Central memory CD8-positive, alpha-beta T cell (primary cell): ENCODE measurements at regions not wholly inside any gene's neighbourhood (a gene's known extent, or its start where the extent isn't known, plus 50 kb on each side); places are given as distances from the start of the nearest gene placed in this dataset.
"Not testable (repeated sequence)": the region's sequence is repeated elsewhere in the genome, so short reads cannot be mapped to it uniquely, and the experiment has no call there.

Experiments used
- ATAC-seq: fragments of 150-1000 bp; cut with Tn5 transposase; replicated peaks from 2 replicates; pipeline ENCODE4 v1.10.0; 2022; ENCODE audit warnings: mild to moderate bottlenecking, moderate FRiP score, moderate number of reproducible peaks; ENCODE audit not compliant: poor library complexity, severe bottlenecking; ENCODE audit errors: extremely low read depth
- DNase-seq, 2 donors: peaks; one replicate each; pipeline ENCODE4 v3.0.0; 2021; ENCODE audit warnings: low spot score in 2 of 2
- H3K27ac Mint-ChIP-seq: one replicate; pipeline ENCODE4 v1.8.0; 2022; ENCODE audit warnings: low read depth, mild to moderate bottlenecking, moderate library complexity, mixed read lengths
- H3K27me3 Mint-ChIP-seq: one replicate; pipeline ENCODE4 v1.8.0; 2022; ENCODE audit warnings: mixed read lengths
- H3K36me3 Mint-ChIP-seq: one replicate; pipeline ENCODE4 v1.8.0; 2022; ENCODE audit warnings: mild to moderate bottlenecking, moderate library complexity, mixed read lengths; ENCODE audit not compliant: insufficient read depth
- H3K4me1 Mint-ChIP-seq: one replicate; pipeline ENCODE4 v1.8.0; 2022; ENCODE audit warnings: mixed read lengths
- H3K4me3 Mint-ChIP-seq: one replicate; pipeline ENCODE4 v1.8.0; 2022; ENCODE audit warnings: mild to moderate bottlenecking, moderate library complexity, mixed read lengths
- H3K9me3 Mint-ChIP-seq: one replicate; pipeline ENCODE4 v1.8.0; 2022; ENCODE audit warnings: mixed read lengths

DNA sequence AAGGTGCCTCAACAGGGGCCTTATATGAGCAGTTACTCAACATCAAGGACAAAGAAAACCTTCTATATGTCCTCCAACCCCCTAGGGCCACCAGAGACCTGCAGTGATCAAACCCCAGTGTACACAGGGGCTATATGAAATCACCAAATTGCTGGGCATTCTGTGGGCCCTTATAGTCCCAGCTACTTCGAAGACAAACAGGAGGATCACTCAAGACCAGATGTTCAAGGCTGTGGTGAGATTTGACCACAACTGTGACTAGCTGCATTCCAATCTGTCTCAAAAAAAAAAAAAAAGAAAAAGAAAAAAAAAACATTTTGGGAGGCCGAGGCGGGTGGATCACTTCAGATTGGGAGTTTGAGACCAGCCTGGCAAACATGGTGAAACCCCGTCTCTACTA lies 51.0 kb upstream of the PRB2 start:
- DNase-seq (no peak), ATAC-seq (no peak)
- Mint-ChIP-seq H3K4me3 (no peak overlapping the region), H3K4me1 (no peaks in the 10 kb centered on the region), H3K36me3 (no peaks in the 10 kb centered on the region), H3K9me3 (no peaks in the 10 kb centered on the region), H3K27ac (no peak overlapping the region), H3K27me3 (peaks cover 44% of the 10 kb centered on the region)

DNA sequence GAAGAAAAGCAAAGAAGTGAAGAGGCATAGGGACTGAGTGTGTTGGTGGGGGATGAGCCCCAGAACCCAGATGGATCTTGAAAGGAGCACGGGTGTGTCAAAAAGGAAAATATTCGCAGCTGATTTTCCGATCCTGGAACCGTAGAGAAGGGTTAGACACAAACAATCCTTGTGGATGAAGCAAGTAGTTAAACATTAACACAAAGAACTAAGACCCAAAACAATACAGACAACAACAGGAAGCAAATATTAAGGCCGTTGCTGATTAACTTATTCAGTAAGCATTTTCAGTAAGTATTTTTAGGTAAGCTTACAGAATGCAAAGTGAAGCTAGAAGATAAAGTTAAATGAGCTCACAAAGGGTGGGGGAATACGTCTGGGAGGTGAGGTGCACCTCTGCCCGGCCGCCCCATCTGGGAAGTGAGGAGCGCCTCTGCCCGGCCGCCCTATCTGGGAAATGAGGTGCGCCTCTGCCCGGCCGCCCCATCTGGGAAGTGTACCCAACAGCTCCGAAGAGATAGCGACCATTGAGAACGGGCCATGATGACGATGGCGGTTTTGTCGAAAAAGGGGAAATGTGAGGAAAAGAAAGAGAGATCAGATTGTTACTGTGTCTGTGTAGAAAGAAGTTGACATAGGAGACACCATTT lies 62.8 kb upstream of the PRB2 start:
- H3K4me1 Mint-ChIP-seq, result no peaks in the 10 kb centered on the region
- no peaks in the 10 kb centered on the region for H3K36me3 Mint-ChIP-seq
- DNase-seq (no peak), ATAC-seq (no peak)
- H3K27ac Mint-ChIP-seq, result no peak overlapping the region
- H3K4me3 Mint-ChIP-seq, result no peak overlapping the region
- no peaks in the 10 kb centered on the region for H3K9me3 Mint-ChIP-seq
- H3K27me3 Mint-ChIP-seq, result peaks cover 34% of the 10 kb centered on the region

DNA sequence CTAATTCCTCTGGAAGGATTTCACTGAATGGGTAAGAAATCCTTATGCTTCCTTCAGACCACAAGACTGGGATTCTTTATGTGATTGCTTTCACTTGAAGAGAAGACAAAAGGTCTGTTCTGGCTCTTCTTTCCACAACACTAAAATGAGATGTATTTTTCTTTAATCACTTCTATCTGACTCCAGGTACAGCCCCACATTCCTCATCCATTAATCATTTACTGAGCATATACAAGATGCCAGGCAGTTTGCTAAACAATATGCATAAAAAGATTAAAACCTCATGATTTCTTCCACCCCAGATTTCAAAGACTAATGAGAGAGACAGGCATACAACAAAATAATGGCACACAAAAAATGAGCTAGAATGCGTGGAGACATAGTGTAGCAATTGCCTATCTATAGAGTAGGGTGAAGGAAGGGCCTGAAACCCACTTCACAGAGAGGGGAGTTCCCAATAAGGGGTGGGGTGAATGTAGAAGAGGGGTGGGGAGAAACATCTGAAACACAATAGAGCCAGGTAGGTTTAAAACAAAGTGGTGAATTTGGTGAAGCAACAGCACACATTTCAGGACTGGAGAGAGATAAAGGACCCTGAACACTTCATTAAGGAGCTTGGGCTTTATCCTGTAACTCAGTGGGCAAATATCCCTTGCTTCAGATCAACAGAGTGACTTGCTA lies 65.1 kb upstream of the PRB2 start:
- Mint-ChIP-seq H3K4me1 (no peaks in the 10 kb centered on the region), H3K9me3 (no peaks in the 10 kb centered on the region), H3K4me3 (no peak overlapping the region), H3K36me3 (no peaks in the 10 kb centered on the region), H3K27me3 (peaks cover 24% of the 10 kb centered on the region), H3K27ac (no peak overlapping the region)
- DNase-seq (no peak), ATAC-seq (no peak)

DNA sequence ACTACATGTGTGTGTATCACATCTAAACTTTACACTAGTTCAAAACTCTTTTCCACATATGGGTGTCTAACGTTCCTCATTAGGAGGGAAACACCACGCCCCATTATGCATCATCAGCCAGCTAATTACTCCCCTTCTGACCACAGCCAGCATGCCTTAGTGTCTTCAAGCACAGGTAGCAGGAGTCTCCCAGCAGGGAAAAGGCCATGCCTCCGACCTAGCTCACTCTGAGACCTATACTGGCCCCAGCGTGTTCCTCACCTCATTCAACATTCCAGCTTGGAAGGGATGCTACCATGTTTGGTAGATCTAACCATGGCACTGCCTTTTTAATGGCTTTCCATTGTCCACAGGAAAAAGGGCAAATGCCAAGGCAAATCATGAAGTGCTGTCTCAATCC lies 66.1 kb upstream of the PRB2 start:
- DNase-seq (no peak), ATAC-seq (no peak)
- Mint-ChIP-seq H3K27ac (no peak overlapping the region), H3K4me3 (no peak overlapping the region), H3K9me3 (no peaks in the 10 kb centered on the region), H3K36me3 (no peaks in the 10 kb centered on the region), H3K27me3 (peaks cover 24% of the 10 kb centered on the region), H3K4me1 (no peaks in the 10 kb centered on the region)

DNA sequence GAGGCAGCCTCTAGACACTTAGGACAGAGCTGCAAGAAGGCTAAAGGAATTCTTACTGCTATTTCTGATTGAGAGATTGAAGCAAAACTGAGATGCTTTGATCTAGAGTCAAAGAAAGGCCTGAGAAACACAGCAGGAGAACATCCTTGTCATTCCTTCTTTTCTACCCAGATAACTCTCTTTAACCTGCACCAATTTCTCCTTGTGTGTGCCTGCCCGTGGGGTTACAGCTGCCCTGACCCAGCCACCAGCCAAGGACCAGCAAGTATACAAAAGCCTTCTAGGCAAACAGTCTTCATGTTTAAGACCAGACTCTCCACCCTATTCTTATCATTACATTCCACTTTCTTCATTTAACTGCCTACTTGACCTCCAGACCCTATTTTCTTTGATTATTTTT lies 81.7 kb upstream of the PRB2 start:
- no peaks in the 10 kb centered on the region for H3K9me3 Mint-ChIP-seq
- no peak overlapping the region for H3K4me3 Mint-ChIP-seq
- H3K4me1 Mint-ChIP-seq, result no peaks in the 10 kb centered on the region
- H3K27ac Mint-ChIP-seq, result no peak overlapping the region
- DNase-seq, result no peak
- ATAC-seq, result no peak
- peaks cover 3% of the 10 kb centered on the region for H3K36me3 Mint-ChIP-seq
- H3K27me3 Mint-ChIP-seq, result peaks cover 39% of the 10 kb centered on the region

DNA sequence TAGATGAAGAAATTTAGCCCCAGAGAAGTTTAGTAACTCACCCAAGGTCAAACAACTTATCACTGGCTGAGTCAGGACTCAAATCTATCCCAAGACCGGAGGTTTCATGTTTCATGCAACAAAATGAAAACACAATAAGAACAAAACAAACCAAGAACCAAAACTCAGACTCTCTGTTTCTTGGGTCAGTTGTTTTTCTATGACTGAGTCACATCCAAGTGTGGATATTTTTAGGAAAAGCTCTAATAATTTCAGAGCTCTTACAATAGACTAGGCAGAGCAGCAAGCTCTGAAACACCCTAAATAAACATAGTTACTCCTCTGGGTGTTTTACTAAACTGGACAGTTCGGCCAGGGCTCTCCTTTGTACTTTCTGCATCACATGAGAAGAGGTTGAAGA lies 87.6 kb upstream of the PRB2 start:
- Mint-ChIP-seq H3K4me1 (peaks cover 6% of the 10 kb centered on the region), H3K36me3 (peaks cover 3% of the 10 kb centered on the region), H3K27me3 (peaks cover 63% of the 10 kb centered on the region), H3K9me3 (no peaks in the 10 kb centered on the region), H3K27ac (no peak overlapping the region), H3K4me3 (no peak overlapping the region)
- DNase-seq (no peak), ATAC-seq (no peak)

DNA sequence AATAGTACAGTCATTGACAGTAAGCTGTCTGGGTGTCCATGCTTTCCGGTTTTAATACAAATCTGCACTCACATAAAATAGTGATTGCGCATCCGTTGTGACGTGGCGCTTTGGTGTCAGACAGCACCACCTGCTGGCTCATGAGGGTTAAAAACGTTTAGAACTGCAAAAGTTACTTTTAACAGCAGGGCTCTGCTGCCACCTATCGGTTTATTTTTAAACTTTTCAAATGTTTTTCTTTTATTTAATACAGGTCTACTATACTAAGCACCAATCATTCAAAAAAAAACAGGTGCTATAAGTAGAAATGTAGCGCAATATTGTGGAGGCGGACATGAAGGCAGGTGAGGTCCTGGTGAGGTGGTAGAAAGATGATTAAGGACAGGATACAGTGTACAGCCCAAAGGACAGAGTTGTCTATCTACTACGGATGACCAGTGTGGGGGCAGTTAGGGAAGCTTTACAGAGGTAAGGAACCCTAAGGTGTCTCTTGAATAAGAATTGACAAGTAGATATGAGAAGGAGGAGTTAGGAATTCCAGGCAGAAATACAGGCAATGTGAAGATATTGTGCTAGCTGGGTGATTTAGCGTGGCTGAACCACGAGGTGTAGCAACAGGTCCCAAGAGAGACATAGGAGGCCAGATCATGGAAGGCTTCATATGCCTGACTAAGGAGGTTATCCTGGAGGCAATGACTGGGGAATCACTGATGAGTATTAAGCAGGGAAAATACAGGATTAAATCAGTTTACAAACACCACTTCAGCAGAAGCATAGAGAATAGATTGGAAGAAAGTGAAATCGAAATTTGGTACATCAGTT lies 91.5 kb upstream of the PRB2 start:
- H3K27me3 Mint-ChIP-seq, result peaks cover 57% of the 10 kb centered on the region
- ATAC-seq (peak; percentile 86), DNase-seq (peak; percentile 59 to 76)
- peaks cover 6% of the 10 kb centered on the region for H3K4me1 Mint-ChIP-seq
- no peaks in the 10 kb centered on the region for H3K9me3 Mint-ChIP-seq
- no peak overlapping the region for H3K4me3 Mint-ChIP-seq
- H3K36me3 Mint-ChIP-seq, result peaks cover 2% of the 10 kb centered on the region
- no peak overlapping the region for H3K27ac Mint-ChIP-seq

DNA sequence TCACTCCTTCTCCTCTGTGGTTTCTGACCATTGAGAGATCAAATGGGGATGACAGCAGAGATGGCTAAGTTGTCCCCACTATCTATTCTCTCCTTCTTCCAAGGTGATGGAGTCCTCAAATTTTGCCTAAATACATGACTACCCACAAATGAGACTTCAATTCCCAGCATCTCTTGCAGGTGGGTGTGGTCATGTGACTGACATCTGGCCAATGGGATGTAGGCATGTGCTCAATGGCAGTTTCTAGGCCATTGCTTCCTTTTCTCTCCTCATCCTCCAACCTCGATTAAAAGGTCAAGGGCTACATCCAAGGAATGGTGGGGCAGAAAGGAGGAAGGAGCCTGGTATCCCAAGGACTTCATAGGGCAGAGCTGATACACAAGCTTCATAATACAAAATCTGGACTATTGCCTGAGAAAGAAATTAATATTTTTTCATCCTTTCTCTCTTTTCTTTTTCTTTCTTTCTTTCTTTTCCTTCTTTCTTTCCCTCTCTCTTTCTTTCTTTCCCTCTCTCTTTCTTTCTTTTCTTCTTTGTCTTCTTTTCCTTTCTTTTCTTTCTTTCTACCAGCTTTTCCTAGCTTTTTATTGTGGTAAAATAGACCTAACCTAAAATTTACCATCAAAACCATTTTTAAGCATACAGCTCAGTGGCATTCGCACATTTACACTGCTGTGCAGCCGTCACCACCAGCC lies 100.9 kb upstream of the PRB2 start:
- no peak for ATAC-seq
- peaks cover 80% of the 10 kb centered on the region for H3K27me3 Mint-ChIP-seq
- DNase-seq, result no peak
- H3K36me3 Mint-ChIP-seq, result peaks cover 9% of the 10 kb centered on the region
- H3K27ac Mint-ChIP-seq, result no peak overlapping the region
- H3K4me1 Mint-ChIP-seq, result no peaks in the 10 kb centered on the region
- peaks cover 7% of the 10 kb centered on the region for H3K9me3 Mint-ChIP-seq
- H3K4me3 Mint-ChIP-seq, result no peak overlapping the region

DNA sequence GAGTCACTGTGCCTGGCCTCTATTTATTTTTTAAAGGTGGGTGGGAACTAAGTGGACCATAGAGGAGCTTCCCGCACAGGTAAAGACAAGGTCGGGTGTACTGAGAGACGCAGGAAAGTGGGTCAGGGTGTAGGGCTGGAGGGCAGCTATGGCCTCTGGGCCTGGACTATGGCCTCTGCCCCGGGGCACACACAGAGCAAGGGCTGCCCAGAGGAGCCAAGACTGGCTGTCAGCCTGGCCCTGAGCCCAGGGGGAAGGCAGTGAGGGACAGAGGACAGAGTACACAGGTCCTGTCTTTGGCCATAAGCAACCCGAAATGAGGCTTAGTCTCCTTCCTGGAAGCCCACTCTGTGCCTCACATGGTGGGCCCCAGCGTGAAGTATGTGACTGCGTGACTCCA lies 102.1 kb upstream of the PRB2 start:
- peaks cover 80% of the 10 kb centered on the region for H3K27me3 Mint-ChIP-seq

DNA sequence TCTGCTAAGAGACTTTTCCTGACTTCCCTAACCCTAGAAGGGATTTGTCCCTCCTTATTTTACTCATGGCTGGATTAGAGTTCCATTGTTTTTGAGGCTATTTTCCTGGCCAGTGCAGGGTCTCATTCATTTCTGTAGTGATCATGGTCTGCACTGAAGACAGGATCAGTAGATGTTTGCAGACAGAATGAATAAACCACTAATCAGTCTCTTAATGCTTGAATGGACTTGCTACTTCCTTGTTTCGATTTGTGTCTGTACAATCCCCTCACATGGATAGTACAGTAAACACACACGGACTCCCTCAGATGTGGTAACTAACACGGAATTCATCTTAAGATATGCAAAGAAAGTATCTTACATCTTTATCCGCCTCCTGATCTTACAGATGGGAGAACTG lies 102.6 kb upstream of the PRB2 start:
- DNase-seq, result no peak
- peaks cover 80% of the 10 kb centered on the region for H3K27me3 Mint-ChIP-seq
- no peak overlapping the region for H3K4me3 Mint-ChIP-seq
- peaks cover 10% of the 10 kb centered on the region for H3K9me3 Mint-ChIP-seq
- ATAC-seq, result no peak
- H3K36me3 Mint-ChIP-seq, result peaks cover 11% of the 10 kb centered on the region
- H3K4me1 Mint-ChIP-seq, result no peaks in the 10 kb centered on the region
- H3K27ac Mint-ChIP-seq, result no peak overlapping the region

More for the DNA sequence above, 102.1 kb upstream of the PRB2 start:
- ATAC-seq (no peak), DNase-seq (no peak)
- Mint-ChIP-seq H3K9me3 (peaks cover 10% of the 10 kb centered on the region), H3K4me1 (no peaks in the 10 kb centered on the region), H3K36me3 (peaks cover 9% of the 10 kb centered on the region), H3K27ac (no peak overlapping the region), H3K4me3 (no peak overlapping the region)

DNA sequence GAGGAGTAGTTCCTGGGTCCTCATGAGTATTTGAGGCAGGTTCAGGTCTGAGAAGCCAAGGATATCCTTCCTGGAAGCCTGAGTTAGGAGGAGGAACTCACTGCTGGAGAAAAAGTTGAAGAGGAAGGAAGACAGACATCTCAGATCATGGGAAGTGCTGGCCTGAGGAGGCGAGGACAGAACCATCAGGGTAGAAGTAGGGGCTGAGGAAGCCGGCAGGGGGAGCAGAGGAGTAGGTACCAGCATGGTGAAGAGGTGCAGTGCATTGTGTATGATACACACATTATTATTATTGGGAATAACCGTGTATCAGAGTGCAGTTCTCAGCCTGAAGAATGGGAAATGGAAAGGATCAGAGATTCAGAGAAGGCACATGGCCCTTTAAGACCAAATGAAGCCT lies 103.2 kb upstream of the PRB2 start:
- H3K27ac Mint-ChIP-seq, H3K4me3 Mint-ChIP-seq, H3K4me1 Mint-ChIP-seq, DNase-seq, H3K9me3 Mint-ChIP-seq, ATAC-seq: not testable (repeated sequence)
- Mint-ChIP-seq H3K36me3 (peaks cover 11% of the 10 kb centered on the region), H3K27me3 (peaks cover 80% of the 10 kb centered on the region)

DNA sequence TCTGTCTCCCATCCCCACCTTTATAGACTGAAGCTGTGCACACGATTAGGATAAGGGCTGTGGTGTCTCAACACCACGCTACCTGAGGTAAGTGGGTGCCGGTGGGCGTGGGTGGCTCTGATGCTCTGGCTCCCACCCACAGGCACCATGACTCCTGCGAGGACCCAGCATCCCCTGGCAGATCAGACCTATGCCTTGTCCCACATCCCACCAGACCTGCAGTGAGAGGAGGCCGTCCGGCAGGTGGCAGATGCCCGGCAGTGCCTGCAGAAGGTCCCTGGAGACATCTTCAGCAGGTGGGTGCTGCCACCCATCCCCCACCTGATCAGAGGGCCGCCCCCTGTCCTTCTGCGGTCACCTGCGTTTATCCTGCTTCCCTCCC lies 104.4 kb upstream of the PRB2 start:
- H3K9me3 Mint-ChIP-seq, result peaks cover 10% of the 10 kb centered on the region
- ATAC-seq (no peak), DNase-seq (no peak)
- H3K27ac Mint-ChIP-seq, result no peak overlapping the region
- H3K4me3 Mint-ChIP-seq, result no peak overlapping the region
- no peaks in the 10 kb centered on the region for H3K4me1 Mint-ChIP-seq
- H3K27me3 Mint-ChIP-seq, result peaks cover 82% of the 10 kb centered on the region
- peaks cover 11% of the 10 kb centered on the region for H3K36me3 Mint-ChIP-seq
